Stimulated activated CD4-positive, alpha-beta T cell treated with anti-CD3 and anti-CD28 coated beads, Interleukin-4, amount 100 ng/mL, for 4 hours (primary cell): ENCODE measurements at regions not wholly inside any gene's neighbourhood (a gene's known extent, or its start where the extent isn't known, plus 50 kb on each side); places are given as distances from the start of the nearest gene placed in this dataset.
"Not testable (repeated sequence)": the region's sequence is repeated elsewhere in the genome, so short reads cannot be mapped to it uniquely, and the experiment has no call there.

ENCODE experiments used
- DNase-seq, 2 experiments: peaks; one replicate each; pipeline ENCODE4 v3.0.0-alpha.2; 2020

GRCh38 chr18:54662986-54663385 is 71.9 kb downstream of the DYNAP start:
- no peak for DNase-seq

GRCh38 chr18:54669701-54670100 is 78.7 kb downstream of the DYNAP start:
- not testable (repeated sequence) for DNase-seq

- no peak for DNase-seq
Measured at GRCh38 chr18:54671291-54671881, 80.3 kb downstream of the DYNAP start.

- DNase-seq, result no peak
Measured at GRCh38 chr18:54672109-54672508, 81.1 kb downstream of the DYNAP start.

- no peak for DNase-seq
Measured at GRCh38 chr18:54672846-54673475, 81.9 kb downstream of the DYNAP start.

GRCh38 chr18:54673936-54674335 is 82.9 kb downstream of the DYNAP start:
- DNase-seq, result no peak

- DNase-seq, result no peak
Measured at GRCh38 chr18:54675076-54675475, 84.0 kb downstream of the DYNAP start.

GRCh38 chr18:54679318-54680149 is 88.5 kb downstream of the DYNAP start:
- no peak for DNase-seq

GRCh38 chr18:54684784-54685183 is 93.7 kb downstream of the DYNAP start:
- DNase-seq, result no peak

- no peak for DNase-seq
Measured at GRCh38 chr18:54689319-54689718, 98.3 kb downstream of the DYNAP start.

- no peak for DNase-seq
Measured at GRCh38 chr18:54690198-54690597, 99.2 kb downstream of the DYNAP start.

- DNase-seq, result no peak
Measured at GRCh38 chr18:54692463-54692862, 101.4 kb downstream of the DYNAP start.

GRCh38 chr18:54696616-54697293 is 105.7 kb downstream of the DYNAP start:
- no peak for DNase-seq

- DNase-seq, result no peak
Measured at GRCh38 chr18:54700580-54700979, 109.5 kb downstream of the DYNAP start.

- no peak for DNase-seq
Measured at GRCh38 chr18:54702686-54703085, 111.6 kb downstream of the DYNAP start.

- DNase-seq, result no peak
Measured at GRCh38 chr18:54710074-54710899, 118.0 kb upstream of the RAB27B start.

- DNase-seq, result no peak
Measured at GRCh38 chr18:54710900-54711281, 117.4 kb upstream of the RAB27B start.

- no peak for DNase-seq
Measured at GRCh38 chr18:54712306-54712705, 116.0 kb upstream of the RAB27B start.

- DNase-seq, result no peak
Measured at GRCh38 chr18:54712758-54713157, 115.5 kb upstream of the RAB27B start.

GRCh38 chr18:54713386-54713785 is 114.9 kb upstream of the RAB27B start:
- no peak for DNase-seq

- no peak for DNase-seq
Measured at GRCh38 chr18:54714851-54715250, 113.4 kb upstream of the RAB27B start.

- DNase-seq, result no peak
Measured at GRCh38 chr18:54716586-54716985, 111.7 kb upstream of the RAB27B start.
